OCI-LY3 (cell line): ENCODE measurements at regions not wholly inside any gene's neighbourhood (a gene's known extent, or its start where the extent isn't known, plus 50 kb on each side); places are given as distances from the start of the nearest gene placed in this dataset.

ENCODE experiments used
- H2AFZ ChIP-seq: fragments of 200-600, 300-600 bp; shearing (Covaris generic); 2 replicates; pipeline ENCODE4 v1.6.0; 2014; ENCODE audit warnings: antibody characterized with exemption, low read depth, low read length
- H3K27ac ChIP-seq: fragments of 200-600, 300-600 bp; sonication (generic); 2 replicates; pipeline ENCODE4 v1.5.1; 2014; ENCODE audit warnings: mild to moderate bottlenecking, low read length, moderate library complexity, mixed read lengths
- H3K27me3 ChIP-seq: fragments of 200-600, 300-600 bp; sonication (generic); 2 replicates; pipeline ENCODE4 v1.6.1; 2014; ENCODE audit warnings: low read depth, low read length, mixed read lengths
- H3K36me3 ChIP-seq: fragments of 200-600, 300-600 bp; sonication (generic); replicated peaks from 2 replicates; pipeline ENCODE3; 2014; ENCODE audit warnings: low read depth, low read length, mixed read lengths
- H3K4me1 ChIP-seq: fragments of 300-600, 200-600 bp; sonication (generic); 2 replicates; pipeline ENCODE4 v1.6.1; 2014; ENCODE audit warnings: low read length, mixed read lengths
- H3K4me2 ChIP-seq: fragments of 200-600, 300-600 bp; sonication (generic); 2 replicates; pipeline ENCODE4 v1.6.1; 2014; ENCODE audit warnings: low read length, mixed read lengths
- H3K4me3 ChIP-seq: fragments of 300-600, 200-600 bp; sonication (generic); 2 replicates; pipeline ENCODE4 v1.5.1; 2014; ENCODE audit warnings: antibody characterized with exemption, mild to moderate bottlenecking, low read length, moderate library complexity
- H3K79me2 ChIP-seq: fragments of 300-600, 200-600 bp; shearing (Covaris generic); 2 replicates; pipeline ENCODE4 v1.6.1; 2014; ENCODE audit warnings: mild to moderate bottlenecking, low read length, mixed read lengths
- H3K9ac ChIP-seq: fragments of 300-600, 200-600 bp; shearing (Covaris generic); 2 replicates; pipeline ENCODE4 v1.6.0; 2014; ENCODE audit warnings: mild to moderate bottlenecking, low read length, moderate library complexity
- H3K9me3 ChIP-seq: fragments of 200-600, 300-600 bp; shearing (Covaris generic); 2 replicates; pipeline ENCODE4 v1.6.1; 2014; ENCODE audit warnings: low read length, mixed read lengths; ENCODE audit not compliant: insufficient read depth
- H4K20me1 ChIP-seq: fragments of 200-600, 300-600 bp; sonication (generic); 2 replicates; pipeline ENCODE4 v1.6.1; 2016; ENCODE audit warnings: low read length, mixed read lengths; ENCODE audit not compliant: insufficient read depth
- CTCF ChIP-seq: fragments of 200-600, 300-600 bp; sonication (generic); IDR thresholded peaks from 2 replicates; pipeline ENCODE4 v1.5.1; 2014; ENCODE audit warnings: antibody characterized with exemption, low read length, low read depth
- EZH2phosphoT487 ChIP-seq: fragments of 200-600 bp; shearing (Covaris generic); IDR thresholded peaks from 2 replicates; pipeline ENCODE4 v1.6.1; 2018; ENCODE audit warnings: antibody characterized with exemption, mixed run types, low read depth

DNA sequence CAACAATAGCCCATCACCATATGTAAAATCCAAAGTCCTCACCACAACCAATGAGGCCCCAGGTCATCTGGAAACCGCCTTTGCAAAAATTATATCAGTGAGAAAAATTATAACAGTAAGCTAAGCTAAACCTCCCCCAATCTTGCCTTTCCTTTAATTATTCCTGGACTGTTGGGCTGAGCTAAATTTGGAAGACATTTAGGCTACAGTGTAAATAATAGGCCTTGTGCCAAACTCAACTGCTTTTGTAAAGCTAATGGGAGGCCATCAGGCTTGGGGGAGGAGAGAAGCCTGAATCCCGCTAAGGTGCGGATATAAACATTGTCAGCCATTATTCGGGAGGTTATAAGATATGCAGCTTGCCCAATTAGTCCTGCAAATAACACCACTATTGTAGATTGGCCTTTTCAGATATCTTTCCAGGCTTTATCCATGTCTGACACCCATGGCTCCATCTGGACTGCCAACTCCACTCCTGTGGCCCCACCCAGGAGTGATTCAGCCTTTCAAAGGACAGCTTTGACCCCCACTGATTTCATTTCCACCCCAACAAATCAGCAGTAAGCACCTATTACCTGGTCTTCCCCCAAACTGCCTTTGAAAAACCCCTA is 53.0 kb upstream of the CA12 start:
- no peaks in the 10 kb centered on the region for H3K4me1 ChIP-seq
- H3K4me2 ChIP-seq: no peak overlapping the region
- no peaks in the 10 kb centered on the region for H3K9me3 ChIP-seq
- no peak overlapping the region for H3K27ac ChIP-seq
- H3K4me3 ChIP-seq: no peak overlapping the region
- H3K27me3 ChIP-seq: no peaks in the 10 kb centered on the region
- no peak for TF ChIP-seq CTCF
- TF ChIP-seq EZH2phosphoT487: no peak
- no peaks in the 10 kb centered on the region for H4K20me1 ChIP-seq
- no peaks in the 10 kb centered on the region for H3K36me3 ChIP-seq
- no peak overlapping the region for H3K9ac ChIP-seq
- no peak overlapping the region for H2AFZ ChIP-seq
- H3K79me2 ChIP-seq: no peaks in the 10 kb centered on the region

DNA sequence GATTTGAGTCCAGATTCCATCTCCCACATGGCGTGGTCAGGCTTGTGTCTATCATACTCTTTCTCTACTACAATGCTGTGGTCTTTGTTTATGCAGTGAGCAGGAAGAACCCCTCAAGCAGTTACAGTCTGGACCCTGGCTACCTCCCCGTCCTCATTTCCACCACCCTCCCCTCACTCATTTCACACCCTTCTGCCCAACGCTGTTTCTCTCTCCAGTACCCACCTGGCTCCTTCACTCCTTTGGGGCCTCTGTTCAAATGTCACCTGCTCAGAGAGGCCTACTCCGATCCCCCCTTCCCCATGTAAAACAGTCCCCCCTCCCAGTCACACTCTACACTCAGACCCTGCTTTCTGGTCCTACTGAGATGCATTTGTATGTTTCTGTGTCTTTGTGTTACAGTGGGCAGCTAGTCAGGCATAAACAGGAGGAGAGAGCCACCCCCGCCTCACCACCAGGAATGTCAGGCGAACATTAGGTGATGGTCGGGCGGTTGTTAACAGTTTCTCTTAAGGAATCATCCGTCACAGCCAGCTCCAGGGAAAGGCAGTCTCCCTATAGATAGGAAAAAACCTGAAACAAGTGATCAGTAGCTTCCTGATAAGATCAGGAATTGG is 53.7 kb upstream of the CA12 start:
- Histone ChIP-seq H3K27ac (no peak overlapping the region), H3K79me2 (no peaks in the 10 kb centered on the region), H3K36me3 (no peaks in the 10 kb centered on the region), H2AFZ (no peak overlapping the region), H3K4me1 (no peaks in the 10 kb centered on the region), H3K9ac (no peak overlapping the region), H3K4me3 (no peak overlapping the region), H3K9me3 (no peaks in the 10 kb centered on the region), H3K4me2 (no peak overlapping the region), H3K27me3 (no peaks in the 10 kb centered on the region), H4K20me1 (no peaks in the 10 kb centered on the region)
- no peak for TF ChIP-seq EZH2phosphoT487
- no peak for TF ChIP-seq CTCF

GRCh38 chr15:63436341-63436740 is 54.7 kb upstream of the CA12 start:
- TF ChIP-seq EZH2phosphoT487 (no peak), CTCF (no peak)
- Histone ChIP-seq H2AFZ (no peak overlapping the region), H3K27ac (no peak overlapping the region), H4K20me1 (no peaks in the 10 kb centered on the region), H3K4me2 (no peak overlapping the region), H3K4me1 (no peaks in the 10 kb centered on the region), H3K36me3 (no peaks in the 10 kb centered on the region), H3K79me2 (no peaks in the 10 kb centered on the region), H3K27me3 (no peaks in the 10 kb centered on the region), H3K4me3 (no peak overlapping the region), H3K9me3 (no peaks in the 10 kb centered on the region), H3K9ac (no peak overlapping the region)

DNA sequence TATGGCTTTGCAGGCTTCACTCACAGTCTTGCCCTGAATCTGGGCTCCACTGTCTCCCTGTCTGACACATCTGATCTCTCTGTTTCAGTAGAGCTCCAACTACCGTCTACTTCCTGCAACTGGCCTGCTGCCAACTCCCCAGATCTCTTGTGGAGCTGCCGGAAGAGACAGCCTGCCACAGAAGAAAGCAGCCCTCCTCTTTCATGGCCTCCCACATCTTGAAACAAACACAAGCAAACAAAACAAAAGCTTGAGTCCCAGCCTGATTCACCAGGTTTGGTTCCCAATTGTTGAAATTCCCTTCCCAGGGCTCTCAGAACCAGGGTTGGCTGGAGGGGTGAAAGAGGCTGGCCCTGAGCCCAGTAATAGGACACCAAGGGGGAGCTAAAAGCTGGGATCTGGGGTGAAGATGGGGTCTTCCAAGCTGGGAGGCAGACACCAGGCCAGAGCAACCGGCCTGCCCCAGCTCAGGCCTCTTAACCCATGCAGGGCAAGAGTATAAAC is 55.3 kb upstream of the CA12 start:
- Histone ChIP-seq H4K20me1 (no peaks in the 10 kb centered on the region), H3K4me2 (no peak overlapping the region), H3K27ac (no peak overlapping the region)

More for the DNA sequence above, 55.3 kb upstream of the CA12 start:
- Histone ChIP-seq H3K4me1 (no peaks in the 10 kb centered on the region), H3K9me3 (no peaks in the 10 kb centered on the region), H3K4me3 (no peak overlapping the region), H3K79me2 (no peaks in the 10 kb centered on the region), H3K9ac (no peak overlapping the region), H2AFZ (no peak overlapping the region), H3K36me3 (no peaks in the 10 kb centered on the region), H3K27me3 (no peaks in the 10 kb centered on the region)
- TF ChIP-seq EZH2phosphoT487 (no peak), CTCF (no peak)
